AG09319 (cell line): ENCODE measurements at regions not wholly inside any gene's neighbourhood (a gene's known extent, or its start where the extent isn't known, plus 50 kb on each side); places are given as distances from the start of the nearest gene placed in this dataset.

Experiments used
- DNase-seq: peaks from one replicate; pipeline ENCODE4 v3.0.0-alpha.2; 2010; ENCODE audit warnings: low read depth; ENCODE audit errors: extremely low read depth
- CTCF ChIP-seq: IDR thresholded peaks from 2 replicates; pipeline ENCODE4 v1.5.1; 2011; ENCODE audit warnings: low read depth, mild to moderate bottlenecking, inconsistent platforms, low read length, moderate library complexity

GRCh38 chr12:90899456-90900182, 55.4 kb downstream of the CCER1 start:
- DNase-seq, result no peak
- TF ChIP-seq CTCF, result no peak

GRCh38 chr12:90897986-90898385, 57.0 kb downstream of the CCER1 start:
- no peak for DNase-seq
- no peak for TF ChIP-seq CTCF

GRCh38 chr12:90897316-90897715, 57.7 kb downstream of the CCER1 start:
- no peak for TF ChIP-seq CTCF

GRCh38 chr12:90896821-90897220, 58.2 kb downstream of the CCER1 start:
- TF ChIP-seq CTCF, result no peak
- no peak for DNase-seq

More at GRCh38 chr12:90897316-90897715, 57.7 kb downstream of the CCER1 start:
- no peak for DNase-seq

GRCh38 chr12:90896164-90896563, 58.8 kb downstream of the CCER1 start:
- no peak for TF ChIP-seq CTCF

GRCh38 chr12:90888316-90888715, 66.7 kb downstream of the CCER1 start:
- no peak for DNase-seq
- no peak for TF ChIP-seq CTCF

More at GRCh38 chr12:90896164-90896563, 58.8 kb downstream of the CCER1 start:
- no peak for DNase-seq

- no peak for TF ChIP-seq CTCF
- no peak for DNase-seq
These were observed 71.5 kb downstream of the CCER1 start for GRCh38 chr12:90883456-90883855.
